Stimulated activated CD4-positive, alpha-beta T cell treated with anti-CD3 and anti-CD28 coated beads, Interleukin-4, amount 100 ng/mL, for 48 hours (primary cell): ENCODE measurements at regions not wholly inside any gene's neighbourhood (a gene's known extent, or its start where the extent isn't known, plus 50 kb on each side); places are given as distances from the start of the nearest gene placed in this dataset.

Experiments
- DNase-seq, 2 donors: peaks; one replicate each; pipeline ENCODE4 v3.0.0-alpha.2; 2020; ENCODE audit warnings: low read depth in 2 of 2

DNA sequence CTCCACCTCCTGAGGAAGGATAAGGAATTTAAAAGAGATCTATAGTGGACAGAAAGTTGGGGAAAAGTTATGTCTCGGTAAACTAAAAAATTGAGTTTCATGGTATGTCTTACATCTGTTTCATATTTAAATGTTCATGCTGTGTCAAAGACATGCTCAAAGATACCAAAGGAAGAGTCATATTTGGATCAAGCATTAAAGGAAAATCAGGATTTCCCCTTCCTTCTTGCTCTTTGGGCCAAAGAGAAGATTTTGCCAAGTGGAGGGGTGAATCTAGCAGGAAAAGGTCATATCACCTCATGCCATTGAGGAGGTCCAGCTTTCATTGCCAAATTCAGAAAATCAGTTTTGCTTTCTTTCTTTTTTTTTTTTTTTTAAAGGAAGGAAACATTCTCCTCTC, 192.4 kb downstream of the OGFRL1 start:
- DNase-seq: no peak

DNA sequence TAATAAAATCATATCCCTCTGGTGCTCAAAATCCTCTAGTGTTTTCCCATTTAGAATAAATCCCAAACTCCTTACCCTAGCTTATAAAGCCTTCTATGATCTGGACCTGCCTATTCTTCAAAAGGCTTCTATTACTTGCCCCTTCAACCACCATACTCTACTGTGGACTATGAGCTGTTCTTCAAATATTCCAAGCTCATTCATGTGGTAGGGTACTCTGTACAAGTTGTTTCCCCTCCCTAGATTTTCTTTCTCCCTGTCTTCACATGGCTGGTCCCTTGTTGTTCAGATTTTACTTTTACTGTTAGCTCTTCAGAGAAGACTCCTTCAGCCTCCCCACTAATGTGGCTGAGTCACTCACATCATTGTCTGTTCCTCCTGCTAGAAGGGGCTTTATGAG, 193.2 kb downstream of the OGFRL1 start:
- no peak for DNase-seq

DNA sequence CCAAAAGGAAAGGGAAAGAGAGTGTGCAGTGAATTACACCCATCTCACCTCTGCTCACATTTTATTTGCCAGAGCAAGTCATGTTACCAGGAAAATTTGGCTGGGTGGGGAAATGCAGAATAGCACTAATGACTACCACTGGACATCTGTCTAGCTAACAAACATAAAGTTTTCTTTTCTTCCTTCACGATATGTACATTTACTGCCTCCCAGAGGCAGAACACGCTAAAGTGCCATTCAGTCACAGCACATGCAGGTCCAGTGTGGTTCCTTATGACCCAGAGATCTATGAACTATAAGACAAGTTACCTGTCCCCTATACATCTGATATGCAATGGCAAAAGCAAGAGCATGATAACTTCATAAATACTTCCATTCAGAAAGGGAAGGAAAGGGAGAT, 194.1 kb downstream of the OGFRL1 start:
- DNase-seq: no peak

DNA sequence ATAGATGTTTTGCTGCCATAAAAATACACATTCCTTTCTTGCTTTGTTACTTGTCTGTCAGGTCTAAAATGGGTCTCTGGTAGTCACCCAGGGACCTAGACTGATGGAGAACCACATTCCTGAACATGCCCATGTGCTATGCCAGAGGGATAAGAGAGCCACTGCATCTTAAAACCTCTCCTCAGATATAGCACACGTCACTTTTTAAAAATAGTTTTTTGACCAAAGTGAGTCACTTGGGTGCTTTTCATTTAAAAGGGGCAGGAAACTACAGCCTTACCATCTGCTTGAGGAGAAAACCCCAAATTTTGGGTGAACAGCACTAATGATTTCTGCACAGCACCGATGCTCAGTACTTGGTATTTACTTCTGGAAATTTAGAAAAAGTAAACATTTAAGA, 197.8 kb downstream of the OGFRL1 start:
- DNase-seq: no peak

DNA sequence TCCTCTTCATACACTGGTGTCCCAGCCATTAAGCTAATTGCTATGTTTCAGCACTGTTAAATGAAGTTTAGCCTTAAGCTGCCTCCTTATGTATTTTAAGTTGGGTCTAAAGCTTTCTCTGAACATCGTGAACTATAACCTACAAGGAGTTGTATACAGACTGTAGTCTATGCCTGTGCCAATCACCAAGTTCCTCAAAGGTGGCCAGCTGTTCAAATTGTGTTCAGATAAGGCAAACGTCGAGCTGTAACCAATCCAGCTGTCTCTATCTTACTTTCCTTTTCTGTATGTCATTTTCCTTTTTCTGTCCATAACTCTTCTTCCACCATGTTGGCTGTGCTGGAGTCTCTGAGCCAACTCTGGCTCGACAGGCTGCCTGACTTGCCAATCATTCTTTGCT, 199.6 kb downstream of the OGFRL1 start:
- no peak for DNase-seq

DNA sequence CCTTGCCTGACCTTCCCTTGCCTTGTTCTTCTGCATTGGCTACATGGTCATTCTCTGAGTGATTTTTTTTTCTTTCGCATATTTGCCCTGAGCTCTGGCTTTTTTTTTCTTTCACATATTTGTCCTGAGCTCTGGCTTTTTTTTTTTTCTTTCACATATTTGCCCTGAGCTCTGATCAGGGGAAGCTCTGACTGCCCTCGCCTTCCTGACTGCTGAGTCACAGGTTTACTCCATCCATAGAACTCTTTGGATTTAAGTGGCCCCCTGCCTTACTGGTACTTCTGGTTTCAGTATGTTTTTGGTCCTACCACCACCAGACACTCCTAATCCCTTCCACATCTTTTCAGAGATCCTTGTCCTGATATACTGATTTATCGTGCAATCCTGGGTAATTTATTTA, 201.1 kb downstream of the OGFRL1 start:
- no peak for DNase-seq

DNA sequence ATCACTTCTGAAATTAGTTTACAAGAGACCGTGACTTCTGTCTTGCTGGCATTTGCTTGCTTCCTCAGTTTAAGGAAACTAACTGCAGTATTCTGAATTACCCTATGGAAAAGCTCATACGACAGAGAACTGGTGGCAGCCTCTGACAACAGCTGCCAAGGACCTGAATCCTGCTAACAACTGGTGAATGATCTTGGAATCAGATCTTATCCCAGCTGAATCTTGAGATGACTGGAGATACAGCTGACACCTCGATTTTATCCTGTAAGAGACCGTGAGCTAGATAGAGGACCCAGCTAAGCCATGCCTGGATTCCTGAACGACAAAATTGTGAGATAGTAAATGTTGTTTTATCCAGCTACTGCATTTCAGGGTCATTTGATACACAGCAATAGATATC, 202.3 kb downstream of the OGFRL1 start:
- DNase-seq: no peak

DNA sequence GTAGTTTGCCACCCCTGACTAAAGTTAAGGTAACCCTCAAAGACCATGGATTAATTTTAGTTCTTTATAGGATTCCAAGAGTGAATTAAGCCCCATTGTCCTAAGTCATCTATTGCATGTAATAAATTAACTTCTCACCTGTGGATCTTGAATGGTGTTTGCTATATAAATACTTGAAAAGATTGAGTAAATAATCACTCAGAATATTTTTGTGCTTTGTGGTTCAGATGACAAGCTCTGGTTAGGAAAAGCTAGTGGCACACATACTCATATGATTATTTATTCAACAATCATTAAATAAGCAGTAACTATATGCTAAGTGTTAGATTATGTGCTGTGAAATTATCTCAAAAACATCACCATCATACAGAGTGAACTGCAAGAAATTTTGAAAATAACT, 203.2 kb downstream of the OGFRL1 start:
- no peak for DNase-seq

- DNase-seq: no peak
These were observed 204.1 kb downstream of the OGFRL1 start for GRCh38 chr6:71492668-71493067.

- no peak for DNase-seq
These were observed 207.6 kb downstream of the OGFRL1 start for GRCh38 chr6:71496018-71496721.

GRCh38 chr6:71496722-71497033, 208.1 kb downstream of the OGFRL1 start:
- DNase-seq: no peak

GRCh38 chr6:71498638-71499037, 210.0 kb downstream of the OGFRL1 start:
- no peak for DNase-seq

DNA sequence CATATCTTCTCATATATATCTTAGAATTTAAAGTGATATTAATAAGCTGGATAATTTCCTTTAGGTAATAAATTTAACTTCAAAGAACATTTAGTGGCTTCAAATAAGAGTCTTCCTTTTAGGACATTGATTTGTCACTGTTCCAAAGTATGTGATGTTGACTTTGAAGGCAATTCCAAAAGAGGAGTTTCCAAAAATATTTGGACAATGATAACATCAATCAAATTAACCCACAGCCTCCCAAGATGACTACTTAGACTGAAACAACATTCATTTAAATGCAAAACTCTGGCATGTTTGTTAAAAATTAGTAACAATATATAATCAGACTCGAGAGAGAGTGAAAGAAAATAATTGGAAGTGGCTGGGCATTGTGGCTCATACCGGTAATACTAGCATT, 211.1 kb downstream of the OGFRL1 start:
- DNase-seq: no peak

- no peak for DNase-seq
These were observed 213.6 kb downstream of the OGFRL1 start for GRCh38 chr6:71502168-71502567.

DNA sequence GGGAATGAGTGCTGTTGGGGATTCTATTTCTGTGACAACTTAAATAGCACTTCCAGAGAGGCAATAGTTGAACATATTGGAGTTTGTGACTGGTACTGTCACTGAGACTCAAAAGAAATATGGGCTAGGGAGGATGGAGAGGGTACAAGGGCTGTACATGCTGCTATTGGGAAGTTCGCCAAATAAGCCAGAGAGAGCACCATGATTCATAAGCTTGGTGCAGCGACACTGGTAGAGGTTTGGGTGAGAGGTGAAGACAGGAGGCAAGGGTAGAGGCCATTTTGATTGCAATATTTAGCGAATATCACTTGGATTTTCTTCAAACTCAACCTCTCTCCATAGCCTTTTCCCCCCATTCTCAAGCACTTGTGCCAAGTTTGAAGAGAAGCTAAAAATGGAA, 214.3 kb downstream of the OGFRL1 start:
- DNase-seq: no peak

DNA sequence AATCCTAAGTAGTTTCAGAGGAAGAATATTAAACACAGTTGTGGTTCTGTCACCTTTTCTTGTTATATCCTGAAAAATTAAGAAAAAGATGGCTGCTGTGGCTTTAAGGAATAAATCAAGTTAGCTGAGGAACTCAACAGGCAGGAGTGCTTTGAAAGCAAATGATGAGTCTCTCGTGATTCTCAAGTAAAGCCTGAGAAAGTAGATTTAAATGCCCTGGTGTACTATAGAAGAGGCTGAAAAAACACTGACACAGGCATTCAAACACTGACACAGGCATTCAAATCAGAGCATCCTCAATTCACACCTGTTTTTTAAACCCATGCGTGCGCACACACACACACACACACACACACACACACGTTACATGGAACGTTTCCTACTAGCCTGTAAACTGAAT, 218.6 kb downstream of the OGFRL1 start:
- DNase-seq: no peak

DNA sequence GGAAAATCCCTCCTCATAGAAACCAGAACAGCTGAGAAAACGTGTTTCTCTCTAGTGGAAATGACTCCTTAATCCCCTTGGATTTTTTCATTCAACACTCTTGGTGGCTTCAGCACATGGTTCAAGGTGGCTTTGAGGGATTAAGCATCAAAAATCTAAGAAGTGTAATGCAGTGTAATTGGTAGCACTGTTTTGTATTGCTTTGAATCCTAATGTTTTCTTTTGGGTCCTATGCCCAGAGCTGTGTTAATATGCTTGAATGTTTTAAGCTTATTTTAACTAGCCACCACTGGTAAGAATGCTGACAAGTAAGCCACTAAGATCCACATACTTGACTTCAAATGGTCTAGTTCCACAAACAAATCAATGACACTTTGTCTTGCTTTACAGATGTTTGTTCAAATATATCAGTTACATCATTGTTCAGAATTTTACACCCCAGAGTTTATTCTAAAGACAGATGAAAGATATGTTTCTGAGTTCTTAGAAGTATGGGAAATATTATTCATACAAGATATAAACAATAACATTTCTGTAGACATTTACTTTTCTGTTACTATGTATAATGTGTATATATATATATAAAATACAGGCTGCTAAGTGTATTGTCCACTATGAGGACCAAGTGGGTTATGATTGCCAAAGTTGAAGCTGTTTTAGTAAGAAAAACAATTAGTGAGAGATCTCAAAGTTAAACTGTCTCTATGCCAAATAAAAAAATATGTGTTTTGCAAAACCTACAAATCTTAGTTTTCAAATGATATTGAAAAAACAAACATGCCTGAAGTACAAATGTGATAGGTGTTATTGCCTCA, 220.8 kb downstream of the OGFRL1 start:
- DNase-seq: no peak

DNA sequence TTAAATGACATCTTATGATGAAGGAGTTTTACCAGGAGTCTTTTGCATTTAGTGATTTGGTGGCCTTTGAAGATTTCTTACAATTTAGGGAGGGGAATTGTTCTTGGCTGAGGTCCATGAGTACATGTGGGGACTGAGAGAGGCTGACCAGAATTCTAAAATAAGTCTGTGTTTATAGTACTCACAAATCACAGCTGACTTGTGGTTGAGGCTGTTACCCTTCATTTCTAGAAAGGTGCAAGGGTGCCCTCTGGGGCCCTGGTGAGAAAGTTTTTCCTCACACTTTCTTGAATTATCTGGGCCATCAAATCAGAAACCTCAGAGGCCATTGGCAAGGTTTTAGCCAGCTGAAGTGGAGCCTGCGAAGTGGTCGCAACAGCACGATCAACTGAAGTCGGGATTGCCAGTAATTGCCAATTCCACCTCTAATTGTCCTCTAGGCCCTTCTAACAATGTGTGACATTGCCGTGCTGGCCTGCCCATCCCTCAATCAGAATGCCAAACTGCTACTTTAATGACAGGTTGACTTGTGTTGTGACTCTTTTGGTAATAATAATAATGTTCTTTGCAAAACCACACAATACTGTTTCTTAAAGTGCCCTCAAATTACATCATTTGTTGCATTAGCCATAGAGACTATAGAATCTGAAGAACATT, 221.6 kb downstream of the OGFRL1 start:
- DNase-seq: no peak

GRCh38 chr6:71510856-71511255, 222.2 kb downstream of the OGFRL1 start:
- no peak for DNase-seq

GRCh38 chr6:71512256-71512655, 223.6 kb downstream of the OGFRL1 start:
- no peak for DNase-seq

- DNase-seq: no peak
These were observed 224.4 kb downstream of the OGFRL1 start for GRCh38 chr6:71513036-71513435.

DNA sequence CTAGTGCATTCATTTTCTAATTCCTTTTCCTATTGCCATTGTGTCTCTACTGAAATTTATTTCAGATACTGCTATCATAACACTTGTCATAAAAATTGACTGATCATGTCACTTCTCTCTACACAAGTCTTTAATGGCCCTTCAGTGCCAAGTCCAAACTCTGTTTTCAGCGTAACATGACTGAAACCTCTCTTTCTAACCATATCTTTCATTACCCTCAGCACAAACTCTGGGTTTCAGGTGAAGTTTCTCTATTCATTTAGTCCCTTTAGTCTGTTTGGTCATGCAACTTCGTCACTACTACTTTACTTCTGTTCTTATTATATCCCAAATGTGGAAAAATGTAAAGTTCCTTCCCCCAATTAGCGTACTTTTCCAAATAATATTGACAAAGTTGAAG, 234.9 kb downstream of the OGFRL1 start:
- no peak for DNase-seq

DNA sequence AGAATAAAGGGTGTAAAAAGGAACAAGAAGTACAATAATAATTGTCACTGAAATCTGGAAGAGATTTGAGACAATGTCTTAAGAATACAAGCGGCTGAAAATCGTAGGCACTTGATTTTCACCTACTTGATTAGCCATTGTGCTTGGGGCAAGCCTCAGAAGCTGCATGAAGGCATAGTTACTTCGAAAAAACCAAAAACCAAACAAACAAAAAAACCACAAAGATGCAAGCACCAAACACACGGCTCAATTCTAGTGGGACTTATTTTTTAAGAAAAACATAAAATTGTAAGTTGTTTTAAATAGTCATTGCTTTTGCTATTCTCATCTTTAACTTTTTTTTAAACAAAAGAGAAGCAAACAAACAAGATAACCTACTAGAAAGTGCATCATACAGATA, 235.6 kb downstream of the OGFRL1 start:
- no peak for DNase-seq
